ENCODE measurements at regions not wholly inside any gene's neighbourhood (a gene's known extent, or its start where the extent isn't known, plus 50 kb on each side); places are given as distances from the start of the nearest gene placed in this dataset.
"Not testable (repeated sequence)": the region's sequence is repeated elsewhere in the genome, so short reads cannot be mapped to it uniquely, and the experiment has no call there.

DNA sequence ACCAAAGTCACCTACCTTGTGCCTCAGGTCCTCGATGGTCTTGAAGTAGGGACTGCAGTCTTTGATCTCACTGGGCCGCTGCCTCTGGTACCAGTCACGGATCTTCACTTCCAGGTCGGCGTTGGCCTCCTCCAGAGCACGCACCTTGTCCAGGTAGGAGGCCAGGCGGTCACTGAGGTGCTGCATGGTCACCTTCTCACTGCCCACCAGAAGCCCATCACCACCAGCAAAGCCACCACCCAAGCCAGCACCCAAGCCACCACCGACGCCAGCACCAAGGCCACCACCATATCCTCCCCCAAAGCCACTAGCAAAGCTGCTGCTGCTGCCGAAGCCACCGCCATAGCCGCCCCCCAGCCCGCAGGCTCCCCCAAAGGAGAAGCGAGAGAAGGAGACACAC is 139.7 kb downstream of the TNFRSF13B start:
- TF ChIP-seq, protein P1, sequence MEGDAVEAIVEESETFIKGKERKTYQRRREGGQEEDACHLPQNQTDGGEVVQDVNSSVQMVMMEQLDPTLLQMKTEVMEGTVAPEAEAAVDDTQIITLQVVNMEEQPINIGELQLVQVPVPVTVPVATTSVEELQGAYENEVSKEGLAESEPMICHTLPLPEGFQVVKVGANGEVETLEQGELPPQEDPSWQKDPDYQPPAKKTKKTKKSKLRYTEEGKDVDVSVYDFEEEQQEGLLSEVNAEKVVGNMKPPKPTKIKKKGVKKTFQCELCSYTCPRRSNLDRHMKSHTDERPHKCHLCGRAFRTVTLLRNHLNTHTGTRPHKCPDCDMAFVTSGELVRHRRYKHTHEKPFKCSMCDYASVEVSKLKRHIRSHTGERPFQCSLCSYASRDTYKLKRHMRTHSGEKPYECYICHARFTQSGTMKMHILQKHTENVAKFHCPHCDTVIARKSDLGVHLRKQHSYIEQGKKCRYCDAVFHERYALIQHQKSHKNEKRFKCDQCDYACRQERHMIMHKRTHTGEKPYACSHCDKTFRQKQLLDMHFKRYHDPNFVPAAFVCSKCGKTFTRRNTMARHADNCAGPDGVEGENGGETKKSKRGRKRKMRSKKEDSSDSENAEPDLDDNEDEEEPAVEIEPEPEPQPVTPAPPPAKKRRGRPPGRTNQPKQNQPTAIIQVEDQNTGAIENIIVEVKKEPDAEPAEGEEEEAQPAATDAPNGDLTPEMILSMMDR (IDR thresholded peaks at IDR 0.05; ENCODE audit: low read depth, low read length): not testable (repeated sequence)
- not testable (repeated sequence) for TF ChIP-seq EZH2phosphoT487 (IDR thresholded peaks at IDR 0.05; ENCODE audit: low read depth)

Data from OCI-LY3 (cell line).